ENCODE measurements at regions not wholly inside any gene's neighbourhood (a gene's known extent, or its start where the extent isn't known, plus 50 kb on each side); places are given as distances from the start of the nearest gene placed in this dataset.
"Not testable (repeated sequence)": the region's sequence is repeated elsewhere in the genome, so short reads cannot be mapped to it uniquely, and the experiment has no call there.

DNA sequence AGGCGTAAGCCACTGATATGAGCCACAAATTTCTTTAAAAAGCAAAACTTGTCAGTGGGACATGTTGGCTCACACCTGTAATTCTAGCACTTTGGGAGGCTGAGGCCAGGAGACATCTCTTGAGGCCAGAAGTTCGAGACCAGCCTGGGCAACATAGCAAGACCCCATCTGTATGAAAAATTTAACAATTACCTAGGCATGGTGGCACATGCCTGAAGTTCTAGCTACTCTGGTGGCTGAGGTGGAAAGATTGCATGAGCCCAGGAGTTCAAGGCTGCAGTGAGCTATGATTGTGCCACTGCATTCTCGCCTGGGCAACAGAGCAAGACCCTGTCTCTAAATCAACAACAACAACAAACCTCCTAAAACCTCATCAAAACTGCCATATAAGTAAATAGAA is 147.6 kb upstream of the BARHL2 start:
- no peak for DNase-seq (ENCODE audit: low read depth, low spot score)

DNA sequence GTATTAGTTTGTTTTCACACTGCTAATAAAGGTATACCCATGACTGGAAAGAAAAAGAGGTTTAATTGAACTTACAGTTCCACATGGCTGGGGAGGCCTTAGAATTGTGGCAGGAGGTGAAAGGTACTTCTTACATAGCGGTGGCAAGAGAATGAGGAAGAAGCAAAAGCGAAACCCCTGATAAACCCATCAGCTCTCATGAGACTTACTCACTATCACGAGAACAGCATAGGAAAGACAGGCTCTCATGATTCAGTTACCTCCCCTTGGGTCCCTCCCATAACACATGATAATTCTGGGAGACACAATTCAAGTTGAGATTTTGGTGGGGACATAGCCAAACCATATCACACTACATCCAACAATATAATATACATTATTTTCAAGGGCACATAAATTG is 145.7 kb upstream of the BARHL2 start:
- DNase-seq (ENCODE audit: low read depth, low spot score): no peak

DNA sequence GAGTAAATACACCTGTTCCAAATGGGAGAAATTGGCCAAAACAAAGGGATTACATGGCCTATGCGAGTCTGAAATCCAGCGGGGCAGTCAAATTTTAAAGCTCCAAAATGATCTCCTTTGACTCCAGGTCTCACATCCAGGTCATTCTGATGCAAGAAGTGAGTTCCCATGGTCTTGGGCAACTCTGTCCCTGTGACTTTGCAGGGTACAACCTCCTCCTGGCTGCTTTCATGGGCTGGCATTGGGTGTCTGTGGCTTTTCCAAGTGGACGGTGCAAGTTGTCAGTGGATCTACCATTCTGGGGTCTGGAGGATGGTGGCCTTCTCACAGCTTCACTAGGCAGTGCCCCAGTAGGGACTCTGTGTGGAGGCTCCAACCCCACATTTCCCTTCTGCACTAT is 144.3 kb upstream of the BARHL2 start:
- not testable (repeated sequence) for DNase-seq (ENCODE audit: low read depth, low spot score)

DNA sequence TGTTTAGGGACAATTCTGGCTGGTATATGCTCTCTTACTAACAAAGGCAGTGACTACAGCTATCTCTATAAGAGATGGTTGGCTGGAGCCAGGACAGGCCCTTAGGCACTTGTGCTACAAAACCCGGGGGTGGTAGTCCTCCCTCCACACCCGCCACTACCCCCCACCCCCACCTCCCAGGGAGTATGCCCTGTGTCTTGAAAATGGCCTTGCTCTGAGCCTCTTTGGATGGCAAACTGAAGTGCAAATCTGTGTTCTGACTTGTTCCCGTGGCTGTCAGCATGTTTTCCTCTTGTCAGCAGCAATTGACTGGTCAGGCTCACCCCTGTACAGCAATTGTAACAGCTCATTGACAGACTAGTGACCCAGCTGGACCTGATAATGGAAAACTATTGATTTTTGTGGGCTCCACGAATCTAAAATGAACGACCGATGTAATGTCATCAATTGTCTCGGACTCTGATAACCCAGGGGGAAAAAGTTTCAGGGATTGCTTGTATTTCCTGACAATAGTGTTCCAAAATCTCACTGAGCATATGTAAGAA is 139.4 kb upstream of the BARHL2 start:
- DNase-seq (ENCODE audit: low read depth, low spot score): no peak

DNA sequence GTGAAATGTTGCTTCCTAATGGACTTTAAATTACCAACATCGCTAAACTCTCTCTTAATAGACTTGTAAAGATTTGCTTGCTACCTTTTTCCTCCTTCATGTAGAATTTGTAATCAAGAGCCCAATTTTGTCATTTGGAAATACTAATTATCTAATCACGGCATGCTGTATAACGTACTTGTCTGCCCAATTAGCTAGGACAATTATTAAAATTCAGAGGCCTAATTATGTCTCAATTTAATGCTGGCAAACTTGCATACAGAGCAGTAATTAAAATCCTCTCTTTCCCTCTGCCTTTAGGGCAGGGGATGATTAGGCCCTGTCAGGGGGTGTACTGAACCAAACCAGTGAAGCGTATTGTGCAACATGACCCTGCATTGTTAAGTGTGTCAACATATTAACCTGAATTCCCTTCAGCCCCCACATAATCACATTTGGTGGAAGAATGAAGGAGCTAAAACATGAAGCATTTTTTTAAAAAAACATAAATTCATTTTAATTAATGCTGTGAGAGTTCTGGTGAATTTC is 137.4 kb upstream of the BARHL2 start:
- DNase-seq (ENCODE audit: low read depth, low spot score): no peak

DNA sequence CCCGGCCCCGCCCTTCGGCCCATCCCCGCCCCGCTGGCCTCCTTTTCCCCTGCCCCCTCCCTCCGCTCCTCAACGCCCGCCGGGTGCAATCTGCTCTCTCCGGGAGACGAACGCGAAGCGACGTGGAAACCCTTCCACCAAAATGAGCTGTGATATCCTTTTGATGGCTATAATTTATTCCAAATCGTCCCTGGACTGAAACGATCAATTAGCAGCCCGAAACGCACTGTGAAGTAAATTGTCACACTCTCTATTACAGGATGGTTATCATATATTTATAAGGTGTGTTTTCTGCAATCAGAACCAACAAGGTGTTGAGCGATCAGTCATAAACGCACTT is 134.6 kb upstream of the BARHL2 start:
- no peak for DNase-seq (ENCODE audit: low read depth, low spot score)

DNA sequence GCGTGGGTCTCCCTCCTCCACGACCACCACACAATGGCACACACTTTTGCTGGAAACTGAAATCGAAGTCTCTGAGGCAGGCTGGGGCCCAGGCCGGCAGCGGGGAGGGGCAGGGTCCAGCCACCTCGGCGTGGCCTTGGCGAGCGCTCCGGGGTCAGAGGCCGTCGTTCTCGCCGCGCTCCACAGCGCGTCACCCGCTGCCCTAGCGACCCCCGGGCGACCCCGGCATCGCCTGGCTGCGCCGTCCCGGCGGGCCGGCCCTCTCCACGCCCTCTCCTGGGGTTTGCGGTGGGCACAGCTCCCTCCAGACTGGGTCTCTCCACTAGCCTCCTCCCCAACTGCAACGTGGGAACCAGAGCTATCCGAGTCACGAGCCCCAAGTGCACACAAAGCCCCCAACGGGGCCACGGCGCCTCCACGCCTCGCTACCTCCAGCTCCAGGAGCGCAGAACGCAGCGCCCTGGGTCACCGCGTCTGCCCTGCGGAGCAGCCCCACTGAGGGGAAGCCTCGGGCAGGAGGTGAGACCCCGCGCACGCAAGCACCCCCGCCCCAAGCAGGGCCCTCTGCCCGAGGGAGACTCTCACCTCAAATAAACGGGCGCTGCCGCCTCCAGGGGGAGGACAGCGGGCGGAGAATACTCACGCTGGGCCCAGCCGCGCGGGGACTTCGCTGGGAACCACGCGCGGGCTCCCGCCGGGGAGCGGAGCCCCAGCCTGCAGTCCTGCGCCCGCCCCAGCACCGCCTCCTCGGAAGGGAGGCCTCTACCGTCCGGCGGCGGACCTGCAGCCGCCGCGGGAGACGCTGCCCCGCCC is 134.0 kb upstream of the BARHL2 start:
- no peak for DNase-seq (ENCODE audit: low read depth, low spot score)

DNA sequence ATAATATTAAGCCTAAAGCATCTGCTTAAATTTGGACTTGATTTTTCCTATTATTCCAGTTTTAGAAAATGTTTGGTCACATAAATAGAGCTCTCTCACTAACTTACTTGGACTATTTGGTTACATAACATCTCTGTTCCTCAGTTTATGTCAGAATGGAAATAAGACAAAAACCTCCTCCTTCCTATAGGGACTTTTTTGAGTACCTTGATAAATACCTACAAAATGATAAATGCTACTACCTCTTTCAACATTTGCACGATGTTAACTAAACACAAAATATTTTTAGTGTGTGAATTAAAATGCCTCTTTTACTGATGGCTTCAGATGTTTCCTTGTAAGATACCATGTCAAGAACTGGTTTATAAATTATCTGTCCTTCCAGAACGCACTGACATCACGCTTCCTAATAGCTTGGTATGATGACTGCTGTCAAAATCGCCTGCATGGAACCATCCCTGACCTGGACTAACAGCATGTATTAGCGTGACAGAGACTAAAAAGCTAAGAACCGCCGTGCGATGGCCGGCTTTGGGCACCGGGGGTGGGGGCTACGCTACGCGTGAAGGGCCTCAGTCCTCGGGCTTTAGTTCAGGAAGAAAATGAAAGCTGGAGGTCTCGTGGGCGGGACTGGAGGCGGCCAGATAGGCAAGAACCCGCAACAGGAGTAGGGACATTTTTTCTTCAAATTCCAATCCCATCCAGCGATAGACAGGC is 133.2 kb upstream of the BARHL2 start:
- DNase-seq (ENCODE audit: low read depth, low spot score): no peak

DNA sequence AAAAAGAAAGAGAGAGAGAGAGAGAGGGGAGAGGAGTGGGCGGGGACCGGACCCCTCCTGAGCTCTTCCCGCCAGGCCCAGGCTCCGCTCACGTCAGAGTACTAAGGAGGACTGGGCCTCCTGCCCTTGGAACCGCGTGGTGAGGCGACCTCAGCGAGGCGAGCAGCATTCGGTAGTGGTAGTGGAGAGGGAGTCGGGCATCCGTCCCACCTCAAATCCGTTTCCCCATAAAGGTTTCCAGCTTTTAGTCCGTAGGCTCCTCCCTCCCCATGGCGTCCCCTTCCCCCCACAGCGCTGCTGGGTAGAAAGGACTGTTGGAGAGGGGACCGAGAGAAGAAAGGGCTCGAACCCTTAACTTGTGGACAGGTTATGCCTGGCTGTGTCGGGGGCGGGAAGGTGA is 124.4 kb upstream of the BARHL2 start:
- no peak for DNase-seq (ENCODE audit: low read depth, low spot score)

DNA sequence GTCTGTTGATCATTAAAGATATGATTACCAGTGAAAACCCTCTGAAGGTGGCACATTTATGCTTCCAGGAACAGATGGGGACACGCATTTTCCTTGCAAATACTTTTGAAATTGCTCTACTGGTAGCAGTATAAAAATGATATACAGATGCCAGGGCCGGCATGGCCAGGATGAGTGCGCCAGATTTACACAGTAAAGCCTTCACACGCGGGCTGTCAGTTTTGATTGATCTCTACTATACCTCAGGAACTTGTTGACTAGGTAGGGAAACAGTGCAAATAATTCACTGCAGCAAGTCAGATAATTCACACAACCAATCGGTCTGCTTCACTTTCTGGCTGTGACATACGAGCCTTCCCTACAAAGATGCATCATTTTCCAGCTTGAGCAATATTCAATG is 123.2 kb upstream of the BARHL2 start:
- DNase-seq (ENCODE audit: low read depth, low spot score): no peak

DNA sequence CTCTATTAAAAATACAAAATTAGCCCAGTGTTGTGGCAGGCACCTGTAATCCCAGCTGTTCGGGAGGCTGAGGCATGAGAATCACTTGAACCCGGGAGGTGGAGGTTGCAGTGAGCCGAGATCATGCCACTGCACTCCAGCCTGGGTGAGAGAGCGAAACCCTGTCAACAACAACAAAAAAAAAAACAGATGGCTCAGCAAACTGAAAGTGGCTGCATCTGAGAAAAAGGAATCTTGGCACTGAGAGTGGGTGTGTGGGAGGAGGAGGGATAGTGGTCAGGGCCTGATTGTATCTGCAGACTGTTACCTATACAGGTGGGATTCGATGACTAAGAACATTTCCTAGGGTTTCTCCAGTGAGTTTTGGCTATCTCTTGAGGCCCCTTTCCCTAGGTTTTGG is 122.2 kb upstream of the BARHL2 start:
- DNase-seq (ENCODE audit: low read depth, low spot score): no peak

DNA sequence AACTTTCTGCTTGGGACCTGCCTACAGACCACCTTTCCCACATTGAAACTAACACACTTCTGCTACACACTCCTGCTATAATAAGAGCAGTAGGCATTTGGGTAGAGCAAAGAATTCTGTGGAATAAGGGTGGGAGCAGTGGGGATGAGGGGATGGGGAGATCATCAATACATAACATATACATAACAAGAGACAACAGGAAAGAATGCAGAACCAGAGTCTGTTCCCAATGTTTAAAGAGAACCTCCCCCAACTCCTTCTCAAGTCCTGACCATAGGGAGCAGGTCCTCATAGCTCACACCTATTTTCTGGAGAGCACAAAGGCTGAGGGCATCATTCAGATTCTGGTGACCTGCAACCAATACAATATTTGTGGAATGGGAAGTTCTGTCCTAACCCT is 121.6 kb upstream of the BARHL2 start:
- DNase-seq (ENCODE audit: low read depth, low spot score): peak; percentile 73

DNA sequence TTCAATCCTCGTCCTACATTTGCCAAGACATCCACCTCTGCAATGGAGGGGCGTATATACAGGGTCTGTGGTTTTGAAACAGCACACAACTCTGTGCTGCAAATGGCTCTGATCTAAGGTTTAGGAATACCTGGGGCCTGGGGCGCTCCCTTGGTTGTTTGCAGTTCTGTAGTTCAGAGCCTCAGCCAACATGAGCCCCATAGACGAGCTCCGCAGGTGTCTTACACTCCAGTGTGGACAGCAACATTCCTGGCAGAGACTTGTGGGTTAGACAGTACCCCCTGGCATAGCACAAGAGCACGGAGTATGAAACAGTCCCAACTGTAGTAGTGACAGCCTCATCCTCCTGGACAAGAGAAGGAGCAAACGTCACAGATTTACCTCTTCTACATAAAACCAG is 120.3 kb upstream of the BARHL2 start:
- no peak for DNase-seq (ENCODE audit: low read depth, low spot score)

DNA sequence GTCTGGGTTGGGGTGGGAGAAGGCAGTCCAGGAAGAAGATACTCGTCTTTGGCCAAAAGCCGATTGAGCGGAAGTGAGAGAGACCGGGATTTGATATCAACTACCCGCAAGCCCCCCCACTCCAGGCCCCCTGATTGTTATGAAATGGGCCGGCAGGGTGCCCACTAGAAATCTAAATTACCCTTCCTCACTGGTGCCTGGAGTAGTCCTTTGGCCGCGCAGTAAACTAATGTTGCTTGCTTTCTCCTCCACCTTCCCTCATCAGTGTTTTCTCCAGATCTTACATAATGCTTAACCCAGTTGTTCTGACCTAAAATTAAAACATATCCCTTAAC is 119.2 kb upstream of the BARHL2 start:
- DNase-seq (ENCODE audit: low read depth, low spot score): no peak

DNA sequence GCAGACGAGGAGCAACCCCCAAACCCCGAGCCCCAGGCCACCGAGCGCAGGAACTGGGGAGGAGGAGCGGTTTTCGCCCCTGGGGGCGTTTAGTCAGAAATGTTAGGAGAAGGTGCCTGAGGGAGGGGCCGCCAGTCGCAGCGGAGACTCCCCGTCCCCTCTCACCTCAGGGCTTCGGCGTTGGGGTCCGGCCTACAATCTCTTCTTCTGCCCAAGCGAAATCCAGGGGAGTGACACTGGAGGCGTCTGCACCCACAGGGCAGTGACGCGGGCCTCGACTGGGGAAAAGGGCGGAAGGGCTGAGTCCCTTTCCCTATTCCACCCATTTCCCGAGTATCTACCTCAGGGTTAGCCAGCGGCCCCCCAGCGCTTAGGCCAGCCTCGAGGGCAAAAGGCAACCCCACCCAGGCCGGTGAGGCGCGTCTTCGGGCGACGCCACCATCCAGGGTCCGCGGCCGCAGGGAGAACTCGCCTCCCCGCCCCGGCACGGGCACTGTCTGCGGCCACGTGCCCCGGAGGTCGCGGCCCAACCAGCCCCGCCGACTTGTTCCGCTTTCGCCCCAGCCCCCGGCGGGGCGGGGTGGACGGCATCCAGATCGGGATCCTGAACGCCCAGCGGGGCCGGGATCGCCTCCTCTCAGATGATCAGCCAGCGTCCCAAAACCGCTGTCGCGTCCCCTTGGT is 118.7 kb upstream of the BARHL2 start:
- no peak for DNase-seq (ENCODE audit: low read depth, low spot score)

DNA sequence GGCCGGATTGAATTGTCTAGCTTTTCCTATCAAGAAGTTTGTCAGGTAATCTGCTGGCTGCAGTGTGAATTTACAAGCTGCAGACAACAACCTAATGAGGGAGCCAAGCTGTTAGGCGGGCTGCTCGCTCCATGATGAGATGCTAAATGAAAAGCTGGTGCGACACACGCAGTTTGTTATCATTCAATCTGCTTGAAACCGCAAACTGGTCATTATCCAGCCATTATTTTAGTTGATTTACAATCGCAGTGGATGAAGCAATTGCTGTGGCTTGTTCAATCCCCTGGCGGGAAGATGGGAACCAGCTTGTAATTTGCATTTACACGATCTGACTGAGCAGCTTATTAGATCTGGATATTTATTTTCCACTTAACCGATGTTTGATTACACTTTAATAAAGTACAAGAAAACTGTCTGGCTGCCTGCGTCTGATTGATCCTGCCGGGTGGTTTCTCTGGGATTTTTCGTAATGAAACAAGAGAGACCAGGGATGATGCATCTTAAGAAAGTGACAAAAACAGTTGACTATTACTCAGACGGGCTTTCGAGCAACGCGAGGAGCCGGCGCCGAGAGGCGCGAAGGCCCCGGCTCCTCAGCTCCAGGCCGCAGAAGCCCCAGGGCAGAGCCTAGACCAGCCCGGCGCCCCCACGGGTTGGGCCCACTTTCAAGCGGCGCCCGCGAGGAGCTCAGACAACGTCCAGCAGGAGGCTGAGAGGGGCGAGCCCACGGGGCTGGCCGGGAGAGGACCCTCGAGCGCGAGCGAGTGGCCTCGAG is 118.0 kb upstream of the BARHL2 start:
- no peak for DNase-seq (ENCODE audit: low read depth, low spot score)

DNA sequence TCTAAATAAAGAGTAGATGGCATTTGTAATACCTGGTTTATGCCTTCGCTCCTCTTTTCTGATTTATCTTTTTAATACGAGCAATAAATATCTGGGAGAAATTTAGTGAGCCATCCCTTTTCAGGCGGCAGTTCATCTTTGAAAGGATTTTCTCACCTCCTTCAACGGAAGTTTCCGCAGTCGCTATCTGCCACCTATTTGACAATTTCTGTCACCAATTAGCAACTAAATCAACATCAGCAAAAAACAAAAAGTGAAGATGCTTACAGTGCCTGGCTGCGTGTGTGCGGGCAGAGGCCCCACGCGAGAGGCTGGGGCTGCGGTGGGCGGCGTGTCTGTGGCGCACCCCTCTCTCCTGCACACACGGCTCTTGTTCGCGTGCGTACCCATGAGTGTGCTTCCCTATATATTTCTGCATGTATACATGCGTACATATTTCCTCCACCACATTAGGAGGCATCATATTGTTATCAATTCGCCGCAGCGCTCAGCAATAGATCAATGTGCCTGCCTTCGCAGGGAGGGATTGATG is 117.3 kb upstream of the BARHL2 start:
- DNase-seq (ENCODE audit: low read depth, low spot score): no peak

DNA sequence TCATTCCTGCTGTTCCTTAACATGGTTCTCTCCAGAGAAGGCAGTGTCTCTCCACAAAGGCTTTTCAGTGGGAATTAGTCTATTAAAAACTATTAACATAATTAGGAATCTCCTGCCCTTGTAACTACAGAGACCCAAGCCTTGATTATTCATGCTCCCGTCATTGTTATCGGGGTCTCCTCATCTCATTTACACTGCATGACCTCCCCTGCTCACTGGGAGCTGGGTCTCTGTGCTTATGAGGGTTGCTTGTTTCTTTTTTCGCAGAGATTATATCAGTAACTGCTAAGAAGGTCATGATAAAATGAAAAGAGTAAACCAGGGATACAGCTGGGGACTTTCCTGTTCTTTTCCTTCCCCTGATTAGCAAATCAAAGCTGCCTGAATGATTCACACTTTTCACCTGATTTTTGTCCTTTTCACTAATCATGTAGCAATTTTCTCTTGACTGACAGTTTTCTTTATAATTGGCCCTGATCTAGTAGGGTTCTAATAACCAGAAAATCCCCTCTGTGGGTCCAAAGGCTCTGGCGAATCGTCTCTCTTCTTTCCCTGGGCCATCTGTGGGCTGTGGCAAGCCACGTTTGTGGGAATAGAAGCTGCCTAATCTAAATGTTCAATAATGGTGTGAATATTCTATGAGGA is 116.5 kb upstream of the BARHL2 start:
- no peak for DNase-seq (ENCODE audit: low read depth, low spot score)

DNA sequence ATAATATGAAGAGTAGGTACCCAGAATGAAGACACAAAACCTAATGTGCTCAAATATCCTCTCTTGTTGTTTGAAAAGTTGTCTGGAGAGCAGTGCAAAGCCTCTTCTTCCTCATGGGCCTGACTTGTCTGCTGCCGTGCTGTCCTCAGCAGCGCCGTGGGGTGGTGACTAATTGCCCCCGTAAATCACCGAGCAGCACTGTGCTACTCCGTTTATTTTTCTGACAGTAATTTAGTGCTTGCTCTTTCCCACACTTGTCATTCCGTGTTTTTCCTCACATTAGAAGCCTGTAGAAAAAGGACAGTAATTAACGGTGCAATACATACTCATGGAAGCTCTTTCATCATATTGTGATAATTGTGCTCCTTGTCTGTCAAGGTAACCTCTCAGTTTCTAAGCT is 114.8 kb upstream of the BARHL2 start:
- no peak for DNase-seq (ENCODE audit: low read depth, low spot score)

DNA sequence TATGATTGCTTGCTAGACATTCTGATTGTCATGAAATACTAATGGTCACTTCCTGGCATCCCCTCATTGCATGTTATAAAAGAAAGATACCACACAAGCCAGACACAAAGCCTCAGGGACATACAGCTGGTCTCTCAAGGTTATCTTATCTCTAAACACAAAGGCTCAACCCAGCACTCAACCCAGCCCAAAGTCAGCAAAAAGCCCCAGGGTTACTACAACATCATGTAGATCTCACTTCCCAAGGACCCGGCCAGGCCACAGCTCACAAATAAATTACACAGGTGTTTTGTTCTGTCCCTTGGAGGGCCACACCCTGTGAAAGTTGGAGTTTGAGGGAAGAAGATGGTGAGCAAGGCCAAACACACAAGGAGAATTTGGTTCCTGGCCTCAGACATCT is 109.7 kb upstream of the BARHL2 start:
- DNase-seq (ENCODE audit: low read depth, low spot score): no peak

DNA sequence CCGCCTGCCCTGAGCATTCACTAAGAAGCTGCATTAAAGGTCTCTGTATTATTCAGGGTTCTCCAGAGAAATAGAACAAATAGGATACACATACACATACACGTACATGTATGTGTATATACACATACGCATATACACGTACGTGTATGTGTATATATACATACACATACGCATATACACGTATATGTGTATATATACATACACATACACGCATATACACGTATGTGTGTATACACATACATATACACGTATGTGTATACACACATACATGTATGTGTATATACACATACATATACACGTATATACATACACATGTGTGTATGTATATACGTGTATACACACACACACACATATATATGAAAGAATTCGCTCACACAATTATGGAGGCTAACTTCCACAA is 108.9 kb upstream of the BARHL2 start:
- no peak for DNase-seq (ENCODE audit: low read depth, low spot score)

All from iPS DF 19.7 (cell line).